D721Med (cell line): ENCODE measurements at regions not wholly inside any gene's neighbourhood (a gene's known extent, or its start where the extent isn't known, plus 50 kb on each side); places are given as distances from the start of the nearest gene placed in this dataset.
"Not testable (repeated sequence)": the region's sequence is repeated elsewhere in the genome, so short reads cannot be mapped to it uniquely, and the experiment has no call there.

Experiments used
- DNase-seq: peaks from one replicate; pipeline ENCODE4 v3.0.0; 2011; ENCODE audit warnings: low spot score; ENCODE audit not compliant: insufficient read length
- FAIRE-seq: peaks from 2 replicates; lab custom pipeline; 2011; peaks lifted over from hg19 to GRCh38; lab: Jason Lieb, UNC
- CTCF ChIP-seq: IDR thresholded peaks from 2 replicates; pipeline ENCODE4 v1.5.1; 2012; ENCODE audit warnings: mild to moderate bottlenecking, control low read depth; ENCODE audit not compliant: insufficient read depth; ENCODE audit errors: missing control alignments

- no peak for FAIRE-seq
- no peak for DNase-seq
- no peak for TF ChIP-seq CTCF
Observed at GRCh38 chr1:166418344-166418933, 251.6 kb upstream of the FAM78B start.

GRCh38 chr1:166422586-166422985 lies 255.8 kb upstream of the FAM78B start:
- not testable (repeated sequence) for FAIRE-seq, DNase-seq

GRCh38 chr1:166432655-166433054 lies 265.9 kb upstream of the FAM78B start:
- TF ChIP-seq CTCF: no peak
- FAIRE-seq: no peak
- DNase-seq: no peak

GRCh38 chr1:166433404-166434304 lies 266.9 kb upstream of the FAM78B start:
- peak; percentile 72 for TF ChIP-seq CTCF
- peak; percentile 88 for FAIRE-seq
- DNase-seq: not testable (repeated sequence)

GRCh38 chr1:166457700-166458099 lies 290.9 kb upstream of the FAM78B start:
- TF ChIP-seq CTCF: no peak
- no peak for DNase-seq
- FAIRE-seq: no peak

- no peak for TF ChIP-seq CTCF
- FAIRE-seq (peak; percentile 77), DNase-seq (no peak)
Observed at GRCh38 chr1:166464333-166464732, 297.5 kb upstream of the FAM78B start.

GRCh38 chr1:166470014-166470413 lies 303.2 kb upstream of the FAM78B start:
- FAIRE-seq: no peak
- no peak for DNase-seq
- no peak for TF ChIP-seq CTCF
